Activated CD4-positive, alpha-beta T cell treated with anti-CD3 and anti-CD28 coated beads, Interleukin-2, amount 10 ng/mL, durations not matched to agents 7 days and 5 days (primary cell): ENCODE measurements at regions not wholly inside any gene's neighbourhood (a gene's known extent, or its start where the extent isn't known, plus 50 kb on each side); places are given as distances from the start of the nearest gene placed in this dataset.

Experiments used
- CTCF ChIA-PET: fragments of 350-600 bp; sonication (Branson Sonifier 250); formaldehyde crosslinking; loops from one replicate; lab custom pipeline; 2021; ENCODE audit warnings: antibody characterized with exemption; lab: Charles Lee
- POLR2A ChIA-PET: fragments of 350-600 bp; sonication (Branson Sonifier 250); formaldehyde crosslinking; loops from one replicate; lab custom pipeline; 2021; ENCODE audit warnings: antibody characterized with exemption; lab: Charles Lee
- DNase-seq: peaks from one replicate; pipeline ENCODE4 v3.0.0-alpha.2; 2020
- H3K27ac Mint-ChIP-seq: one replicate; pipeline ENCODE4 v1.8.0; 2021; ENCODE audit warnings: mild to moderate bottlenecking, moderate library complexity, mixed read lengths
- H3K27me3 Mint-ChIP-seq: one replicate; pipeline ENCODE4 v1.8.0; 2021; ENCODE audit warnings: mixed read lengths
- H3K36me3 Mint-ChIP-seq: one replicate; pipeline ENCODE4 v1.8.0; 2021; ENCODE audit warnings: low read depth, mixed read lengths
- H3K4me1 Mint-ChIP-seq: one replicate; pipeline ENCODE4 v1.8.0; 2021; ENCODE audit warnings: mixed read lengths
- H3K4me3 Mint-ChIP-seq: one replicate; pipeline ENCODE4 v1.8.0; 2021; ENCODE audit warnings: mild to moderate bottlenecking, moderate library complexity, mixed read lengths
- H3K9me3 Mint-ChIP-seq: one replicate; pipeline ENCODE4 v1.8.0; 2021; ENCODE audit warnings: mixed read lengths

DNA sequence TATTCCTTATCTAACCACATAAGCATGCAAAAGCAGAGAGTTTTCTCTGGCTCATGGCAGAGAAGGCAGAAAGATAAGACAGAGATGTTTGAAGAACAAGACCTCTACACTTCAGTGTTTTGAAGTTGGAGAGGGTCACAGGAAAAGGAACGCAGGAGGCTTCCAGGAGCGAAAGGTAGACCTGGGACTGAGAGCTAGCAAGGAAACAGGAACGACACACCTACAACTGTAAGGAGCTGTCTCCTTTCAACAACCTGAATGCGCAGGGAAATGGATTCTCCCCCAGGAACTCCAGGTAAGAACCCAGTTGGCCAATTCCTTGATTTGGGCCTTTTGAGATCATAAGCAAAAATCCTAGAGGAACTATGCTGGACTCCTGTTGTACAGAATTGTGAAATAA is 746.6 kb upstream of the DDX18 start:
- ChIA-PET CTCF (no interaction called here), POLR2A (no interaction called here)
- no peaks in the 10 kb centered on the region for H3K27me3 Mint-ChIP-seq
- no peak overlapping the region for H3K4me3 Mint-ChIP-seq
- no peaks in the 10 kb centered on the region for H3K4me1 Mint-ChIP-seq
- no peak overlapping the region for H3K27ac Mint-ChIP-seq
- H3K36me3 Mint-ChIP-seq, result no peaks in the 10 kb centered on the region
- no peak for DNase-seq
- peaks cover 8% of the 10 kb centered on the region for H3K9me3 Mint-ChIP-seq

DNA sequence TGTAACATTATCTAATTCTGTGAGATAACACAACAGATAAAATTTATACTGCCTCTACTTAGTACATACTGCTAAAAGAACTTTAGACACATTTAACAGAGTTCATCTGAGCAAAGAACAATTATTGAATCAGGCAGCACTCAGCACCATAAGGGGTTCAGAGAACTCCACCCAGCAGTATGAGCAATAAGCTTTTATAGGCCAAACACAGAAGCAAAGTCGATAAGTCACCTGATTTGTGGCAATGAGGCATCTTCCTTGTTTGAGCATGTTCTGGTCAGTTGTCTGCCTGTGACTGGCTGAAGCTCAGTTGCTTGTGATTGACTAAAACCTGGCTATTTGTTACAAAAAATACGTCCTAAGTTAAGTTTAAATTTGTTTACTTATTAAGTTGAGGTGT is 746.1 kb upstream of the DDX18 start:
- H3K27ac Mint-ChIP-seq, result no peak overlapping the region
- no peak overlapping the region for H3K4me3 Mint-ChIP-seq
- CTCF ChIA-PET, result no interaction called here
- POLR2A ChIA-PET, result no interaction called here
- no peaks in the 10 kb centered on the region for H3K4me1 Mint-ChIP-seq
- H3K36me3 Mint-ChIP-seq, result no peaks in the 10 kb centered on the region
- no peak for DNase-seq
- peaks cover 7% of the 10 kb centered on the region for H3K9me3 Mint-ChIP-seq
- no peaks in the 10 kb centered on the region for H3K27me3 Mint-ChIP-seq

DNA sequence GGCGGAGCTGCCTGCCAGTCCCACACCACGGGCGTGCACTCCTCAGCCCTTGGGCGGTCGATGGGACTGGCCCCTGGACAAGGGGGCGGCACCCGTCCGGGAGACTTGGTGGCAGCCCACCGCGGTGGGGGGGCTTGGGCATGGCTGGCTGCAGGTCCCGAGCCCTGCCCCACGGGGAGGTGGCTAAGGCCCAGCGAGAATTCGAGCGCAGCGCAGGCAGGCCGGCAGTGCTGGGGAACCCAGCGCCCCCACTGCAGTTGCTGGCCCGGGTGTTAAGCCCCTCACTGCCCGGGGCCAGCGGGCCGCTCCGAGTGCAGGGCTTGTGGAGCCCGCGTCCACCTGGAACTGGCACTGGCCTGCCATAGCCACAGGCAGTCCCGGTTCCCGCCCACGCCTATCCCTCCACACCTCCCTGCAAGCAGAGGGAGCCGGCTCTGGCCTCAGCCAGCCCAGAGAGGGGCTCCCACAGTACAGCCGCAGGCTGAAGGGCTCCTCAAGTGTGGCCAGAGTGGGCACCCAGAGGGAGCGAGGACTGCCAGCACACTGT is 742.9 kb upstream of the DDX18 start:
- Mint-ChIP-seq H3K4me3 (no peak overlapping the region), H3K4me1 (no peaks in the 10 kb centered on the region), H3K36me3 (no peaks in the 10 kb centered on the region), H3K27me3 (no peaks in the 10 kb centered on the region), H3K27ac (no peak overlapping the region), H3K9me3 (peaks cover 5% of the 10 kb centered on the region)
- CTCF ChIA-PET, result no interaction called here
- POLR2A ChIA-PET, result no interaction called here
- DNase-seq, result no peak

DNA sequence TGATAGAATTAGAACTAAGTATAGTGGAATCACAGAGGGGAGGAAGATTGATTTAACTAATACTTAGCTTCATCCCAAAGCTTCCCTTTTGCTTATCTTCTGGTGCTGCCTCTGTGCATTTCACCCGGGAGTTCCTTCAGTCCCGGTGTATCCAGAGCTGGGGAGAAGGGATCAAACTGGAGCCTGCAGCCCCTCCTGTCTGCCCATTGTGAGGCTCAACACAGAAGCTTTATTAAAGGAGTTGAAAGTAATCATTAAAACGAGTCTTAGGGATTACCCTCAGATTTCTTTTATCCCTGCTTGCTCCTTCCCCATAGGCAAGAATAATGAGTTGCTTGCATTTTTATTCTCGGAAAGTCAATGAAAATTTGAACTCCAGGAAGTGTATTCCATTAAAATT is 739.7 kb upstream of the DDX18 start:
- POLR2A ChIA-PET, result no interaction called here
- CTCF ChIA-PET, result no interaction called here
- Mint-ChIP-seq H3K27me3 (no peaks in the 10 kb centered on the region), H3K4me3 (no peak overlapping the region), H3K9me3 (peaks cover 9% of the 10 kb centered on the region), H3K4me1 (no peaks in the 10 kb centered on the region), H3K27ac (no peak overlapping the region), H3K36me3 (no peaks in the 10 kb centered on the region)
- no peak for DNase-seq

- Mint-ChIP-seq H3K4me3 (no peak overlapping the region), H3K27me3 (no peaks in the 10 kb centered on the region), H3K27ac (no peak overlapping the region), H3K9me3 (no peaks in the 10 kb centered on the region), H3K4me1 (no peaks in the 10 kb centered on the region), H3K36me3 (no peaks in the 10 kb centered on the region)
- no peak for DNase-seq
- CTCF ChIA-PET, result no interaction called here
- POLR2A ChIA-PET, result no interaction called here
Observed at GRCh38 chr2:117085256-117085655, 729.2 kb upstream of the DDX18 start.

DNA sequence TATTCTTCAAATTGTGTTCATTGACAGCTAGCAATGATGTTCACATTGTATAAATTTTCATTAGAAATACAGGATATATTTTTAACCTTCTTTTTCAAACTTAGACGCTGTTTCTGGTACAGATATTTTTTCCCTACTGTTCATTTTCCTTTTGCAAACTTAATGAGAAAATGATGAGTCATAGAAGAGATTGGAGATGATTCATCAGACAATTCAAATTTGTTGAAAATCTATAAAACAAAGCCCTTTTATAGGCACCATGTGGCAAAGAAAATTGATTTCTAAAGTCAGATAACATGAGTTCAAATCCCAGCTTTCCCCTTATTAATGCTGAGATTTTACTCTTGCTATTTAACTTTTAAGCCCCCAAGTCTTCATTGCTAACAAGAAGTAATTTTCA is 728.8 kb upstream of the DDX18 start:
- Mint-ChIP-seq H3K36me3 (no peaks in the 10 kb centered on the region), H3K27me3 (no peaks in the 10 kb centered on the region), H3K9me3 (no peaks in the 10 kb centered on the region), H3K4me1 (no peaks in the 10 kb centered on the region), H3K4me3 (no peak overlapping the region), H3K27ac (no peak overlapping the region)
- DNase-seq, result no peak
- ChIA-PET CTCF (no interaction called here), POLR2A (no interaction called here)

- Mint-ChIP-seq H3K4me3 (no peak overlapping the region), H3K27ac (no peak overlapping the region), H3K9me3 (no peaks in the 10 kb centered on the region), H3K27me3 (no peaks in the 10 kb centered on the region), H3K4me1 (no peaks in the 10 kb centered on the region), H3K36me3 (no peaks in the 10 kb centered on the region)
- ChIA-PET POLR2A (no interaction called here), CTCF (no interaction called here)
- no peak for DNase-seq
Observed at GRCh38 chr2:117086174-117086942, 728.1 kb upstream of the DDX18 start.

DNA sequence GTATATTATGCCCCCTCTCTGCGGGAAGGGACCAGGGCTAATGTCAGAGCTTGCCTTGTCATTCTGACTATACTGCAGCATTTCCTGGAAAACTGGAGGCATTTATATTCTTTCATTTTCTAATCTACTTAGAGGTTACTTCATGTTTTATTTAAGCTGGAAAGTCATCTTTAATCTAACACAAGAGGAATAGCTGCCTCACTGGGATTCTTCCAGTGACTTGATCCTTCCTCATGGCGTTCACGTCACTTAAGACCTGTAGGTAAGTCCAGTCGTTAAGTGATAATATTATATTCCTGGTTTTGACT is 727.6 kb upstream of the DDX18 start:
- H3K27me3 Mint-ChIP-seq, result no peaks in the 10 kb centered on the region
- H3K9me3 Mint-ChIP-seq, result no peaks in the 10 kb centered on the region
- H3K27ac Mint-ChIP-seq, result no peak overlapping the region
- ChIA-PET CTCF (no interaction called here), POLR2A (no interaction called here)
- no peaks in the 10 kb centered on the region for H3K4me1 Mint-ChIP-seq
- DNase-seq, result no peak
- H3K4me3 Mint-ChIP-seq, result no peak overlapping the region
- H3K36me3 Mint-ChIP-seq, result no peaks in the 10 kb centered on the region

DNA sequence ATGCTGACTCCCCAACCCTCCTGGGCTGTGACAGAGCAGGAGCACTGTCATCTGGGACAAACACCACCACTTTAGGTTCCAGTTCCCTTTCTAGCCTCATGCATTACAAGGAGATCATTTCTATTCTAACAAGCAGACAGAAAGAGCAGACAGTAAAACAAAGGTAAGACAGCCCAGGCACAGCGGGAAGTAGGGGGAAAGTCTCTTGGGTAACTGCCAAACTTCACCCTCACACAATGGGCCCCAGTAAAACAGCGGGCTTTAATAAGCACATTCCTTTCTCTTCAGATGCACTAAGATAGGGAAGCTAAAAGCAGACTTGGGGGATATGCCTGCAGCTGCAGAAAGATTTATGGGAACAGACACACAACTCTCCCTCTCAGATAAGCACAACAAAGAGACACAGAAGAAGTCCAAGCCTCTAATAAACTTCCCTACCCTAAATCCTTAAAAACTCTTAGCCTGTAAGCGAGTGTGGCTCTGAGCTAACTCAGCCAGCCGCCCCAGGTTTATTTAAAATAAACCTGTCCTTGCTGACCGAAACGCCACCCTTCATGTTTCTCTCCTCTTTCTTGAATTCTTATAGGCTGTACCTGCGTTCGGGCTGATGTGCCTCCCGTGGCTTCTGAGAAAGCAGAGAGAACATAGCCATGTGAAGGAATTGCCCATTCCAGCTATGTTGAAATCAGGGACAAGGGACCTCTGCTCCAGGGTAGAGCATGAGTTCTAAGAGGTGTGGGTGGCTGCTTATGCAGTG is 726.8 kb upstream of the DDX18 start:
- Mint-ChIP-seq H3K9me3 (no peaks in the 10 kb centered on the region), H3K4me1 (no peaks in the 10 kb centered on the region), H3K36me3 (no peaks in the 10 kb centered on the region), H3K4me3 (no peak overlapping the region), H3K27me3 (no peaks in the 10 kb centered on the region), H3K27ac (no peak overlapping the region)
- no peak for DNase-seq
- CTCF ChIA-PET, result no interaction called here
- POLR2A ChIA-PET, result no interaction called here

- H3K36me3 Mint-ChIP-seq, result no peaks in the 10 kb centered on the region
- no peak overlapping the region for H3K4me3 Mint-ChIP-seq
- POLR2A ChIA-PET, result no interaction called here
- no peaks in the 10 kb centered on the region for H3K4me1 Mint-ChIP-seq
- no peaks in the 10 kb centered on the region for H3K9me3 Mint-ChIP-seq
- CTCF ChIA-PET, result no interaction called here
- H3K27me3 Mint-ChIP-seq, result no peaks in the 10 kb centered on the region
- H3K27ac Mint-ChIP-seq, result no peak overlapping the region
- DNase-seq, result no peak
Observed at GRCh38 chr2:117091041-117091837, 723.3 kb upstream of the DDX18 start.

- Mint-ChIP-seq H3K9me3 (peaks cover 11% of the 10 kb centered on the region), H3K4me1 (no peaks in the 10 kb centered on the region), H3K36me3 (no peaks in the 10 kb centered on the region), H3K27ac (no peak overlapping the region), H3K4me3 (no peak overlapping the region), H3K27me3 (no peaks in the 10 kb centered on the region)
- POLR2A ChIA-PET, result no interaction called here
- DNase-seq, result no peak
- CTCF ChIA-PET, result no interaction called here
Observed at GRCh38 chr2:117101613-117102012, 712.9 kb upstream of the DDX18 start.

GRCh38 chr2:117108741-117109267 is 705.7 kb upstream of the DDX18 start:
- Mint-ChIP-seq H3K27me3 (no peaks in the 10 kb centered on the region), H3K4me1 (no peaks in the 10 kb centered on the region), H3K9me3 (peaks cover 31% of the 10 kb centered on the region)

DNA sequence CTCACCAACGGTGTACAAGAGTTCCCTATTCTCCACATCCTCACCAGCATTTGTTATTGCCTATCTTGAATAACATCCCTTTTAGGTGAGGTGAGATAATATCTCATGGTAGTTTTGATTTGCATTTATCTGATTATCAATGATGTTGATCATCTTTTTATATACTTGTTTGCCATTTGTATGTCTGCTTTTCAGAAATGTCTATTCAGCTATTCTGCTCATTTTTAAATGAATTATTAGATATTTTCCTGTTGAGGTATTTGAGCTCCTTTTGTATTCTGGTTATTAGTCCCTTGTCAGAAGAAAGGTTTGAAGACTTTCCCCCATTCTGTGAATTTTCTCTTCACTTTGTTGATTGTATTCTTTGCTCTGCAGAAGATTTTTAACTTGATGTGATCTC is 695.5 kb upstream of the DDX18 start:
- no peaks in the 10 kb centered on the region for H3K27me3 Mint-ChIP-seq
- no peak overlapping the region for H3K27ac Mint-ChIP-seq
- H3K4me1 Mint-ChIP-seq, result no peaks in the 10 kb centered on the region
- CTCF ChIA-PET, result interaction anchor here (1.2 kb wide), 1 partner anchor 12 kb away, joined by 3 read pairs; no protein-coding TSS in a partner anchor
- DNase-seq, result no peak
- POLR2A ChIA-PET, result no interaction called here
- no peaks in the 10 kb centered on the region for H3K36me3 Mint-ChIP-seq
- no peak overlapping the region for H3K4me3 Mint-ChIP-seq
- H3K9me3 Mint-ChIP-seq, result peaks cover 2% of the 10 kb centered on the region

More at GRCh38 chr2:117108741-117109267, 705.7 kb upstream of the DDX18 start:
- no peak overlapping the region for H3K4me3 Mint-ChIP-seq
- ChIA-PET CTCF (no interaction called here), POLR2A (no interaction called here)
- H3K36me3 Mint-ChIP-seq, result no peaks in the 10 kb centered on the region
- no peak overlapping the region for H3K27ac Mint-ChIP-seq
- DNase-seq, result no peak
